ENCODE measurements at regions not wholly inside any gene's neighbourhood (a gene's known extent, or its start where the extent isn't known, plus 50 kb on each side); places are given as distances from the start of the nearest gene placed in this dataset.

DNA sequence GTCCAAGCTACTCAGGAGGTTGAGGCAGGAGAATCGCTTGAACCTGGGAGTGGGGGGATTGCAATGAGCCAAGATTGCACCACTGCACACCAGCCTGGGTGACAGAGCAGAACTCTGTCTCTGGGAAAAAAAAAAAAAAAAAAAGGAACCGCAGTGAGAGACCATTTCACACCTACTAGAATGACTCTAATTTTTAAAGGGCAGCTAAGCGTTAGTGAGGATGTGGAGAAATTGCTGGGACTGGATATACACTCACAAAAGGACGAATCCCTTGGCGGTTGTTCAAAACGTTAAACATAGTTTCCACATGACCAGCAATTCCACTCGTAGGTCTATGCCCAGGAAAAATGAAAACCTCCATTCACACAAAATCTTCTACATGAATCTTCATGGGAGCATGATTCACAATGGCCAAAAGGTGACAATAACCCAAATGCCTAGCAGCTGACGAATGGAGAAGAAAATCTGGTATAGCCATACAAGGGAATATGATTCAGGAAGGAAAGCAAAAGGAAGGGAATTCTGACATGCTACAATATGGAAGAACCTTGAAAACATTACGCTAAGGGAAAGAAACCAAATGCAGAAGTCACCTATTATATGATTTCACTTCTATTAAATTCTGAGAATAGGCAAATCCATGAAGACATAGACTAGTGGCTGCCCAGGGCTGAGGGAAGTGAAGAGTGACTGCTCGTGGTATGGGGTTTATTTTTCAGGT lies 127.0 kb downstream of the CHSY1 start:
- no peaks in the 10 kb centered on the region for H3K79me2 ChIP-seq (ENCODE audit: insufficient read depth, low read length)
- no peak overlapping the region for H3K18ac ChIP-seq (ENCODE audit: insufficient read length, low read depth, low read length)
- no peak overlapping the region for H3K4me2 ChIP-seq (ENCODE audit: insufficient read depth, insufficient read length, low read length)
- peaks cover 22 to 37% of the 10 kb centered on the region in 2 experiments for H3K4me1 Mint-ChIP-seq
- no peak overlapping the region for H2AK5ac ChIP-seq (ENCODE audit: insufficient read length, low read length)
- no peak overlapping the region for H3K27ac Mint-ChIP-seq
- WGBS (ENCODE audit: extremely low coverage, insufficient read length, low lambda C conversion rate) = no CpG with 5 or more reads among the region's 10 CpGs
- H2BK20ac ChIP-seq (ENCODE audit: low read depth, low read length, poor library complexity, severe bottlenecking) = no peak overlapping the region
- H3K9me3 Mint-ChIP-seq = peaks cover 7 to 12% of the 10 kb centered on the region in 2 experiments; a peak in 4 of 5 replicates
- H3K4me3 Mint-ChIP-seq = no peak overlapping the region
- H3K4me1 ChIP-seq (ENCODE audit: insufficient read depth, low read length) = no peaks in the 10 kb centered on the region; the same call in none of the 2 replicates
- H3K23ac ChIP-seq (ENCODE audit: insufficient read length, low read depth, low read length) = no peak overlapping the region
- H3K79me1 ChIP-seq (ENCODE audit: insufficient read depth, low read depth, low read length, poor library complexity, severe bottlenecking) = no peaks in the 10 kb centered on the region
- no peak overlapping the region for H4K91ac ChIP-seq (ENCODE audit: insufficient read length, low read depth, low read length)
- peaks cover 3% of the 10 kb centered on the region; the same call in 1 of the 2 replicates for H3K27me3 Mint-ChIP-seq (ENCODE audit: low read depth)
- H3K56ac ChIP-seq (ENCODE audit: insufficient read length, low read depth, low read length) = no peak overlapping the region
- no peak overlapping the region for H3K9ac ChIP-seq (ENCODE audit: extremely low read depth, insufficient read length, low read length)
- H3K23me2 ChIP-seq (ENCODE audit: insufficient read length, low read depth, low read length, poor library complexity, severe bottlenecking) = no peaks in the 10 kb centered on the region
- peaks cover 11 to 12% (median 11%) of the 10 kb centered on the region in 3 experiments for H3K36me3 Mint-ChIP-seq (ENCODE audit: insufficient read depth in 1 of 3, low read depth in 3 of 3)
- H2BK5ac ChIP-seq (ENCODE audit: insufficient read length, low read length) = no peak overlapping the region
- H4K5ac ChIP-seq (ENCODE audit: insufficient read length, low read depth, low read length) = no peak overlapping the region
- no peak overlapping the region for H2BK15ac ChIP-seq (ENCODE audit: low read depth, low read length)
- H3T11ph ChIP-seq (ENCODE audit: low read length) = no peak overlapping the region
- no peaks in the 10 kb centered on the region for H4K20me1 ChIP-seq (ENCODE audit: control insufficient read depth, insufficient read depth, insufficient read length)
- H3K14ac ChIP-seq (ENCODE audit: insufficient read depth, low read length) = no peak overlapping the region
- H2AFZ ChIP-seq (ENCODE audit: low read length) = no peak overlapping the region
- DNase-seq = no peak
- TF ChIP-seq, protein P1, sequence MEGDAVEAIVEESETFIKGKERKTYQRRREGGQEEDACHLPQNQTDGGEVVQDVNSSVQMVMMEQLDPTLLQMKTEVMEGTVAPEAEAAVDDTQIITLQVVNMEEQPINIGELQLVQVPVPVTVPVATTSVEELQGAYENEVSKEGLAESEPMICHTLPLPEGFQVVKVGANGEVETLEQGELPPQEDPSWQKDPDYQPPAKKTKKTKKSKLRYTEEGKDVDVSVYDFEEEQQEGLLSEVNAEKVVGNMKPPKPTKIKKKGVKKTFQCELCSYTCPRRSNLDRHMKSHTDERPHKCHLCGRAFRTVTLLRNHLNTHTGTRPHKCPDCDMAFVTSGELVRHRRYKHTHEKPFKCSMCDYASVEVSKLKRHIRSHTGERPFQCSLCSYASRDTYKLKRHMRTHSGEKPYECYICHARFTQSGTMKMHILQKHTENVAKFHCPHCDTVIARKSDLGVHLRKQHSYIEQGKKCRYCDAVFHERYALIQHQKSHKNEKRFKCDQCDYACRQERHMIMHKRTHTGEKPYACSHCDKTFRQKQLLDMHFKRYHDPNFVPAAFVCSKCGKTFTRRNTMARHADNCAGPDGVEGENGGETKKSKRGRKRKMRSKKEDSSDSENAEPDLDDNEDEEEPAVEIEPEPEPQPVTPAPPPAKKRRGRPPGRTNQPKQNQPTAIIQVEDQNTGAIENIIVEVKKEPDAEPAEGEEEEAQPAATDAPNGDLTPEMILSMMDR (conservative IDR thresholded peaks at IDR 0.05) = no peak
- no peak overlapping the region for H3K27ac ChIP-seq (ENCODE audit: insufficient read length, low read depth, low read length)
- H3K27me3 ChIP-seq (ENCODE audit: insufficient read depth, low read length) = no peaks in the 10 kb centered on the region
- H2BK12ac ChIP-seq (ENCODE audit: insufficient read length, low read depth, low read length) = no peak overlapping the region
- H2BK120ac ChIP-seq (ENCODE audit: low read depth, low read length, poor library complexity, severe bottlenecking) = no peak overlapping the region
- H3K9me3 ChIP-seq (ENCODE audit: control insufficient read depth, low read depth, low read length) = no peaks in the 10 kb centered on the region
- H3K4ac ChIP-seq (ENCODE audit: low read depth, low read length) = no peak overlapping the region
- H4K8ac ChIP-seq (replicated peaks; ENCODE audit: insufficient read length, low read depth, low read length) = no peak overlapping the region
